DMS153 (cell line): ENCODE measurements at regions not wholly inside any gene's neighbourhood (a gene's known extent, or its start where the extent isn't known, plus 50 kb on each side); places are given as distances from the start of the nearest gene placed in this dataset.
"Not testable (repeated sequence)": the region's sequence is repeated elsewhere in the genome, so short reads cannot be mapped to it uniquely, and the experiment has no call there.

Experiments
- DNase-seq: peaks from one replicate; lab custom pipeline; 2025; lab: John Stamatoyannopoulos, UW

GRCh38 chr5:106814961-106815360 lies 855.8 kb downstream of the EFNA5 start:
- DNase-seq = no peak

- no peak for DNase-seq
Observed at GRCh38 chr5:106801554-106801953, 869.2 kb downstream of the EFNA5 start.

DNA sequence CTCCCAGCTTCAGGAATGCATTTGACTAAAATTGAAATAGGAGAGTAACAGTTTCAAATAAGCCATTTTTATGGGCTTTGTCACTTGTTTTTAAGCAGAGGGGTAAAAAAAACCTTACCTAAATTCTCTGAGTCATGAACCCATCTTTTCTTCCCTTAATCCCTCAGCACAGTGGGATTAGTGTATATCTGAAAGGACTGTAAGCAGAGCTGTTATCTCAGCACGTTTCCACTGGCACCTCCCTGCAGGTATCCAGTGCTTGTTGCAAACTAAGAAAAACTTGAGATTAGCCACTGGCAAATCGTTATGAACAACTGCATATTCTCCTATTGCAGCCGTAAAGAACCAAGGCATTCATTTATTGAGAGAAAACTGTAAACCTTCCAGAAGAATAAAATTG lies 872.7 kb downstream of the EFNA5 start:
- no peak for DNase-seq

DNA sequence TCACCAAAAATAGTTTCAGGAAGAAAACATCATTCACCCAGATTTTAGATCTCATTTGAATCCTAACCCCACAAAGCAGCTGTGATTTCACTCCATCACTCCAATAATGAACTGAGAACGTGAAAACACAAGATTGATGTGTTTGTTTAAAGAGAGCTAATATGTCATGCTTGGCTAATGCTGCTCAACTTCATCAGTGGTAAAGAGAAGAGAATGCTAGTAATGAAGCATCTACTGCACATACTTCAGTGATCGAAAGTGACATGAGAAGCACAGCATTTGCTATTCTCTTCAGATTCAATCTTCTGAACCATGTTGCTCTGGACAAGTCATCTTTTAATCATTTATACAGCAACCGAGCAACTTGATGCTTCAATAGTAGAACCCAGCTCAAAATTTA lies 874.7 kb downstream of the EFNA5 start:
- no peak for DNase-seq

GRCh38 chr5:106784846-106785245 lies 885.9 kb downstream of the EFNA5 start:
- no peak for DNase-seq

GRCh38 chr5:106780355-106780754 lies 890.4 kb downstream of the EFNA5 start:
- DNase-seq = no peak

- DNase-seq = not testable (repeated sequence)
Observed at GRCh38 chr5:106776515-106776914, 894.2 kb downstream of the EFNA5 start.

GRCh38 chr5:106768392-106768791 lies 902.3 kb downstream of the EFNA5 start:
- DNase-seq = no peak

DNA sequence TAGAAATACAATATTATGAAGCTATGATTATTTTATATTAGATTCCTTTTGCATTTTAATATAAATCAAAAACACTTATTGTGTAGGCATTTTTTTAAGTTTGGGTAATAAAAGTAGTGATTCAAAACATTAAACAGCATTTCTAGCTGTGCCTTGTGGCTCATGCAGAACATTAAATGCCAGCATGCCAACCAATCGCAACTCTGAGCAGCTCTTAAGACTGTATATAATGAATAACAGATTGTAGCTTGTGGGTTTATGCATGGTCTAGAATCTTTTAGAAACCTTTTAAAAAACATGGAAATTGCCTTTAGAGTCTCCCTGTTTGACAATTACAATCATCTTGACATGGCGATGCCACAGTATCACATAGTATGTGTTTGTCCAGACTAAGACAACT lies 903.8 kb downstream of the EFNA5 start:
- DNase-seq = no peak

GRCh38 chr5:106759581-106759980 lies 911.2 kb downstream of the EFNA5 start:
- no peak for DNase-seq

DNA sequence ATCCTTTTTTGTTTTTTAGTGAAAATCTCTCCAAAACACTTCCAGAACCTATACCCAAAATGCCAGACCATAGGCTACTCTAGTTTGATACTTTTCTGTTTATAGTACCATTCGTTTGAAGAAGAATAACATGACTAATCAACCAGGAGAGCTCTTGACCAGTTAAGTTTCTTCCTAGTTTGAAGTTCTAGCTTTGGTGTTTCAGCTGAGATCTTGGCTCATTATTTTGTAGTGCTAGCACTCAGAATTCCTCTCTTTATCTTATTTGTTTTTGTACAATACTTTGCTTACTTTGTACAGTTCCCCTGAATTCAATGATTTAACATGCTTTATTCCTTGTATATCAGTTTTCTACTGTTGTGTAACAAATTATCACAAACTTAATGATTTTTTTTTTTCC lies 911.6 kb downstream of the EFNA5 start:
- no peak for DNase-seq

DNA sequence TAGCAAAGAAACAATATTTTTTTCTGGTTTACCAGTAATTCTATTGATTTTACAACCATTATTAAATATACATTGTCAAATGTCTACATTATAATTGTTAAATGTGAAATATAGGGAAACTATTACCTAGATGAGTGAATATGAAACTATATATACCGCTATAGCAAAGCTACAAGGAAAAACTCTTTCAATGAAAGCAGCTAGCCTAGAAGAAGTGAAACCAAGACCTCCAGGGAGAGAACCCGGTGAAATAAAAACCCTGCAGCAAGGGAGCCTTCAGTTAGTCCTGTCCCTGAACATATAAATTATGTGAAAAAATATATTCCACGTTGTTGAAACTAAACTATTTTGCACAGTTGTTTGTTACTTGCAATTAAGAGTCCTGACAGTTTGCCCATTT lies 913.1 kb downstream of the EFNA5 start:
- DNase-seq = no peak

DNA sequence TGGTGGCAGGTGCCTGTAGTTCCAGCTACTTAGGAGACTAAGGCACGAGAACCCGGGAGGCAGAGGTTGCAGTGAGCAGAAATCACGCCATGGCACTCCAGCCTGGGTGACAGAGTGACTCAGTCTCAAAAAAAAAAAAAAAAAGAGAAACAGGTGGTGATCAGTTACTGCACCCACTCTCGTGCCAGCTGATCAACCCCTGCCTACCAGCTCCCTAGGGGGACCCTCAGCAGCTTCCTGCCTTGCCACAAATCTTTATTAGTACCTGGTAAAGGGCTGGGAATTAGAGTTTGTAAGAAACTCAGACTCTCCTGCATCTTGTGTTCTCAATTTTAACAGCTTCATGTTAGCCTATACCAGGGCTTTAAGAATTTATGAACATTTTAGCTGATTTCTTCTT lies 914.9 kb downstream of the EFNA5 start:
- no peak for DNase-seq

- no peak for DNase-seq
Observed at GRCh38 chr5:106755066-106755465, 915.7 kb downstream of the EFNA5 start.

GRCh38 chr5:106749826-106750225 lies 920.9 kb downstream of the EFNA5 start:
- no peak for DNase-seq

DNA sequence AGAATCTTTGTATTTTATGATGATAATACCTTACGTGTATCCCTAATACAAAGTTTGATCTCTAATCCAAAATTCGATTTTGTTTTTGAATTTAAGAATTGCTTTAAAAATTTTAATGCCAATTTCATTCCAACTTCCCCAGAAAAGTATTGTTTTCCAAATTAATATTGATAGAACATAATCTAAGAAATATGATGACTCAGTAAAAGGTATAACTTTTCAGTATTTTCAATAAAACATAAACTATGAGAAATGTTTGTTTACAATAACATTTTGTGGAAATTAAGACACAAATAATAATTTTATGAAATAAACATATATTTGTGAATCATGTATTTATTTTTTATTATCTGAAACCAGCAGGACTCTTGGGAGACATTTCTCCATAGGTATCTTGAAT lies 931.6 kb downstream of the EFNA5 start:
- no peak for DNase-seq

GRCh38 chr5:106737111-106737510 lies 933.6 kb downstream of the EFNA5 start:
- no peak for DNase-seq

DNA sequence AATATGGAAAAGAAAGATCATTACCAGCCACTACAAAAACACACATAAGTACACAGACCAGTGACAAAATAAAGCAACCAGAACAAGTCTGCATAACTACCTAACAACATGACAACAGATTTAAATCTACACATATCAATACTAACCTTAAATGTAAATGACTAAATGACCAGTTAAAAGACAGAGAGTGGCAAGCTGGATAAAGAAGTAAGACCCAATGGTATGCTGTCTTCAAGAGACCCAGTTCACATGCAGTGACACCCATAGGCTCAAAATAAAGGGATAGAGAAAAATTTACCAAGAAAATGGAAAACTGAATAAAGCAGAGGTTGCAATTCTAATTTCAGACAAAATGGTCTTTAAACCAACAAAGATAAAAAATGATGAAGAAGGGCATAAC lies 938.1 kb downstream of the EFNA5 start:
- no peak for DNase-seq

DNA sequence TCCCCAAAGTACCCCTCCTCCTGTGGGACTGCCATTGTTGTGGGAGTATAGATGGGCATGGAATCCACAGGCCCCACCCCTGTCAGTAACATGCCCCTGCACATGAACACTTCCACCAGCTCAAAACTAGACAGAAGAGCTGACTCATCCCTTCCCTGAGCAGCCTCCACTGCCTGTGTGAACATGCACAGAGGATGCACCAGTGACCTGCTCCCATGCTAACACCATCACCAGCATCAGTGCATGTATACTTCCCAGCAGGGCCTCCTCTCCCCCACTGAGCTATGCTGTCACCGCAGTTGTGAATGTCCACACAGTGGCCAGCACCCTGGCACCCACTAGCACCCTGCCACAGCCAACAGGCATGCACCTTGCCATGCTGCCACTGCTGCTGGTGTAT lies 939.8 kb downstream of the EFNA5 start:
- no peak for DNase-seq

DNA sequence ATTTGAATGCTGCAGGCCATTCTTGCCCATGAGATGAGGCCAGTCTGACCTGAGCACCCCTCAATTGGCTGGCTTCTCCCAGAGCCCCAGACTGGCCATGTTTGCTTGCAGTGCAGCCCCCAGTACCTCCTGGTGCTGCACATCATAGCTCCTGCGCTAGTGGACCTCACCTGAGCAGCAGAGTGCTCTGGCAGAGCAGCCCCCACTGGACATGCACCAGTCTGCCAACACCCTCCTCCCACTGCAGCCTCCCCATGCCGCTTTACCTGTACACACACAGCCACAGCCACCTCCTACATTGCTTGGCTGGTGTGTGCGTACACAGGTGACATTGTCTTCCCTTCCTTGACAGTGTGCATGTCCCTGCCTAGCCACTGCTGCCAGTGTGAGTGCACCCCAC lies 940.2 kb downstream of the EFNA5 start:
- no peak for DNase-seq

DNA sequence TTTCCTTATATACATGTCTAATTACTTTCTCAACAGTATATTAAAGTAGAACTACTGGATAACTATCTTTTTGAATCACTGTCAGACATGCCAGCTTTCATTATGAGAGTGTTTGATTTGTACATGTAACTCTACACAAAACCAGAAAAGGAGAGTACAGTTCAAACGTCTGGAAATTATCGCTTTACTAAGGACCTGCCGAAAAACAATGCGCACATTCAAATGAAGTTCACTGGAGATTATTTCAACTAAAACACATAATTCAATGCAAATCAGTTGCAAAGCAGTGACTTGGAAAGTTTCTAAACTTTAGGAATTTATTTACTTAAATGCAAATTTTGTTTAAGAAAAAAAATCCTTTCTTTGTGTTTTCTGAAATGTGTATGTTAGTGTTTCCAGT lies 942.5 kb downstream of the EFNA5 start:
- no peak for DNase-seq

- DNase-seq = no peak
Observed at GRCh38 chr5:106727071-106727470, 943.7 kb downstream of the EFNA5 start.

- DNase-seq = no peak
Observed at GRCh38 chr5:106720367-106720766, 950.4 kb downstream of the EFNA5 start.

GRCh38 chr5:106699796-106700195 lies 970.9 kb downstream of the EFNA5 start:
- DNase-seq = no peak

- no peak for DNase-seq
Observed at GRCh38 chr5:106699198-106699597, 971.5 kb downstream of the EFNA5 start.
